ENCODE measurements at regions not wholly inside any gene's neighbourhood (a gene's known extent, or its start where the extent isn't known, plus 50 kb on each side); places are given as distances from the start of the nearest gene placed in this dataset.

GRCh38 chr7:33810356-33810755 is 95.0 kb upstream of the BMPER start:
- Histone ChIP-seq H3K9me3 (ENCODE audit: control insufficient read depth, insufficient read depth, low read length) (no peaks in the 10 kb centered on the region; the same call in 1 of the 2 replicates), H3K4me3 (ENCODE audit: low read depth, low read length) (no peak overlapping the region), H3K27me3 (ENCODE audit: control insufficient read depth, insufficient read depth, low read length) (no peaks in the 10 kb centered on the region), H3K27ac (ENCODE audit: low read depth, low read length) (no peak overlapping the region)
- CTCF ChIA-PET: interaction anchor here (2.3 kb wide), 1 partner anchor 122 kb away, joined by 11 read pairs; no protein-coding TSS in a partner anchor
- POLR2A ChIA-PET: no interaction called here
- TF ChIP-seq CTCF (IDR thresholded peaks at IDR 0.05; ENCODE audit: low read depth, low read length): no peak
- no peak for DNase-seq (ENCODE audit: low read depth, low spot score)

- CTCF ChIA-PET: no interaction called here
- no peak overlapping the region for H3K27ac ChIP-seq (ENCODE audit: low read depth, low read length)
- DNase-seq (ENCODE audit: low read depth, low spot score): no peak
- H3K27me3 ChIP-seq (ENCODE audit: control insufficient read depth, insufficient read depth, low read length): no peaks in the 10 kb centered on the region
- POLR2A ChIA-PET: no interaction called here
- no peak for TF ChIP-seq CTCF (IDR thresholded peaks at IDR 0.05; ENCODE audit: low read depth, low read length)
- no peaks in the 10 kb centered on the region for H3K9me3 ChIP-seq (ENCODE audit: control insufficient read depth, insufficient read depth, low read length)
- H3K4me3 ChIP-seq (ENCODE audit: low read depth, low read length): no peak overlapping the region
Observed at GRCh38 chr7:33813331-33813730, 92.0 kb upstream of the BMPER start.

- Histone ChIP-seq H3K27ac (ENCODE audit: low read depth, low read length) (no peak overlapping the region), H3K4me3 (ENCODE audit: low read depth, low read length) (peak overlapping the region; percentile 12; the same call in 1 of the 2 replicates), H3K9me3 (ENCODE audit: control insufficient read depth, insufficient read depth, low read length) (no peaks in the 10 kb centered on the region), H3K27me3 (ENCODE audit: control insufficient read depth, insufficient read depth, low read length) (no peaks in the 10 kb centered on the region)
- ChIA-PET POLR2A (no interaction called here), CTCF (no interaction called here)
- no peak for DNase-seq (ENCODE audit: low read depth, low spot score)
- TF ChIP-seq CTCF (IDR thresholded peaks at IDR 0.05; ENCODE audit: low read depth, low read length): no peak
Observed at GRCh38 chr7:33814400-33814799, 90.9 kb upstream of the BMPER start.

- DNase-seq (ENCODE audit: low read depth, low spot score): no peak
- no peaks in the 10 kb centered on the region for H3K27me3 ChIP-seq (ENCODE audit: control insufficient read depth, insufficient read depth, low read length)
- no peak overlapping the region for H3K27ac ChIP-seq (ENCODE audit: low read depth, low read length)
- H3K4me3 ChIP-seq (ENCODE audit: low read depth, low read length): no peak overlapping the region
- no peaks in the 10 kb centered on the region for H3K9me3 ChIP-seq (ENCODE audit: control insufficient read depth, insufficient read depth, low read length)
- no peak for TF ChIP-seq CTCF (IDR thresholded peaks at IDR 0.05; ENCODE audit: low read depth, low read length)
- POLR2A ChIA-PET: no interaction called here
- CTCF ChIA-PET: interaction anchor here (1.2 kb wide), 1 partner anchor 80 kb away, joined by 4 read pairs; no protein-coding TSS in a partner anchor
Observed at GRCh38 chr7:33814936-33815335, 90.4 kb upstream of the BMPER start.

- no peak overlapping the region for H3K4me3 ChIP-seq (ENCODE audit: low read depth, low read length)
- no peak for TF ChIP-seq CTCF (IDR thresholded peaks at IDR 0.05; ENCODE audit: low read depth, low read length)
- CTCF ChIA-PET: interaction anchor here (1.2 kb wide), 1 partner anchor 80 kb away, joined by 4 read pairs; no protein-coding TSS in a partner anchor
- H3K27me3 ChIP-seq (ENCODE audit: control insufficient read depth, insufficient read depth, low read length): no peaks in the 10 kb centered on the region
- no peaks in the 10 kb centered on the region for H3K9me3 ChIP-seq (ENCODE audit: control insufficient read depth, insufficient read depth, low read length)
- POLR2A ChIA-PET: no interaction called here
- no peak overlapping the region for H3K27ac ChIP-seq (ENCODE audit: low read depth, low read length)
- no peak for DNase-seq (ENCODE audit: low read depth, low spot score)
Observed at GRCh38 chr7:33815336-33815735, 90.0 kb upstream of the BMPER start.

Measured in AG04450 (cell line).